HFFc6 (cell line): ENCODE measurements at regions not wholly inside any gene's neighbourhood (a gene's known extent, or its start where the extent isn't known, plus 50 kb on each side); places are given as distances from the start of the nearest gene placed in this dataset.
A peak's percentile ranks its signal among the peaks of the same experiment; 100 is the strongest.

ENCODE experiments used
- DNase-seq: peaks from one replicate; pipeline ENCODE4 v3.0.0-alpha.2; 2018
- H3K27ac Mint-ChIP-seq: 2 replicates; pipeline ENCODE4 v1.8.0; 2020; ENCODE audit warnings: mild to moderate bottlenecking, mixed read lengths
- H3K27me3 Mint-ChIP-seq: 2 replicates; pipeline ENCODE4 v1.8.0; 2021; ENCODE audit warnings: mild to moderate bottlenecking, moderate library complexity, mixed read lengths; ENCODE audit not compliant: insufficient read depth
- H3K36me3 Mint-ChIP-seq: 2 replicates; pipeline ENCODE4 v1.8.0; 2021; ENCODE audit warnings: low read depth, mixed read lengths
- H3K4me1 Mint-ChIP-seq: 2 replicates; pipeline ENCODE4 v1.8.0; 2020; ENCODE audit warnings: low read depth, mixed read lengths
- H3K4me3 Mint-ChIP-seq: 2 replicates; pipeline ENCODE4 v1.8.0; 2020; ENCODE audit warnings: mild to moderate bottlenecking, moderate library complexity, mixed read lengths
- H3K9me3 Mint-ChIP-seq: 2 replicates; pipeline ENCODE4 v1.8.0; 2020; ENCODE audit warnings: mild to moderate bottlenecking, mixed read lengths
- TF ChIP-seq, protein P1 (sequence below): fragments of 200-600 bp; sonication (generic); IDR thresholded peaks from 2 replicates; pipeline ENCODE4 v1.5.0; 2021; ENCODE audit warnings: antibody characterized with exemption, mild to moderate bottlenecking

DNA sequence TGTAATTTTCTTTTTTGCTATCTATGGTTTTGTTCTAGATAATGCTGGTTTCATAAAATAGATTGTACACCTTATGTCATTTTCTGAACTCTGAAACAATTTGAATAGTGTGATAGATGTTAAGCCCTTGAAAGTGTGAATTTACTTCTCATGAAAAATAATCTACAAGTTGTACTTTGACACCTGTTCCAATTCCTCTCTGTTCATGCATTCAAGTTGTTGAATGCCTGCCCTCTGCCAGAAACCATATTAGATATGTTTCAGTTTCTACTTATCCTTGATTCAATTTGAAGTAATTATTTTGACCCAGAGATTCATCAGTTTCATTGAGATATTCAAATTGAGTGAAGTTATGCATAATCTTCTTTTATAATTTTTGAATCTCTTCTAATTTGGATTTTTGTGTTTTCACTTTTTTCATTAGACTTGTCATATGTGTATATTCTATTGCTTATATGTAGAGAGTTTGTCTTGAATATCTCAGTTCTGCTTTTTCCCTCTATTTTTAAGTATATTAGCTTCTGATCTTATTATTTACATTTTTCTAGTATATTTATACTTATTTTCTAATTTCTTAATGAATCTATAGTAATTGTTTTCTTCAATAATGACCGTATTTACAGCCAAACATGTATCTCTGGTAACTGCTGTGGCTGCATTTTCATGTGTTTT is 143.3 kb upstream of the TACR1 start:
- Mint-ChIP-seq H3K36me3 (no peaks in the 10 kb centered on the region), H3K27me3 (peaks cover 20% of the 10 kb centered on the region), H3K27ac (no peak overlapping the region), H3K4me3 (no peak overlapping the region), H3K9me3 (no peaks in the 10 kb centered on the region), H3K4me1 (peaks cover 14% of the 10 kb centered on the region)
- no peak for DNase-seq
- TF ChIP-seq, protein P1, sequence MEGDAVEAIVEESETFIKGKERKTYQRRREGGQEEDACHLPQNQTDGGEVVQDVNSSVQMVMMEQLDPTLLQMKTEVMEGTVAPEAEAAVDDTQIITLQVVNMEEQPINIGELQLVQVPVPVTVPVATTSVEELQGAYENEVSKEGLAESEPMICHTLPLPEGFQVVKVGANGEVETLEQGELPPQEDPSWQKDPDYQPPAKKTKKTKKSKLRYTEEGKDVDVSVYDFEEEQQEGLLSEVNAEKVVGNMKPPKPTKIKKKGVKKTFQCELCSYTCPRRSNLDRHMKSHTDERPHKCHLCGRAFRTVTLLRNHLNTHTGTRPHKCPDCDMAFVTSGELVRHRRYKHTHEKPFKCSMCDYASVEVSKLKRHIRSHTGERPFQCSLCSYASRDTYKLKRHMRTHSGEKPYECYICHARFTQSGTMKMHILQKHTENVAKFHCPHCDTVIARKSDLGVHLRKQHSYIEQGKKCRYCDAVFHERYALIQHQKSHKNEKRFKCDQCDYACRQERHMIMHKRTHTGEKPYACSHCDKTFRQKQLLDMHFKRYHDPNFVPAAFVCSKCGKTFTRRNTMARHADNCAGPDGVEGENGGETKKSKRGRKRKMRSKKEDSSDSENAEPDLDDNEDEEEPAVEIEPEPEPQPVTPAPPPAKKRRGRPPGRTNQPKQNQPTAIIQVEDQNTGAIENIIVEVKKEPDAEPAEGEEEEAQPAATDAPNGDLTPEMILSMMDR, result no peak

DNA sequence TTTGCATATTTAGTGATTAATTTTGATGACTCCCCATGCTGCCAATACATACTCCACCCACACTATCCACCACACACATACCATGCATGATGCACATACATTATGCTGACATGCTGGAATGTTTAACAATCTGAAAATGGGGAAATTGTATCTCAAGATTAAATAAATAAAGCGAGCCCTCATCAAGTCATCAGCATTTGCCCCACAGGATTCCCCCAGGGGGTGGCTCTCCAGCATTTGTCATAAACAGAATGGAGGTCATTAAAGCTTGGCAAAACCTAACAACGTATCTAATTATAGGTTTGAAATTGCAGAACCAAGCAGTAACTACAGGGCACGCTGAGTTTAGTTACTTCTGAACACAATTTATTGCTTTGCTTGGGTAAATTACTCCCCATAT is 141.2 kb upstream of the TACR1 start:
- TF ChIP-seq, protein P1, result no peak
- H3K4me3 Mint-ChIP-seq, result no peak overlapping the region
- no peaks in the 10 kb centered on the region for H3K9me3 Mint-ChIP-seq
- H3K27me3 Mint-ChIP-seq, result peaks cover 16% of the 10 kb centered on the region
- no peaks in the 10 kb centered on the region for H3K36me3 Mint-ChIP-seq
- no peak overlapping the region for H3K27ac Mint-ChIP-seq
- peak; percentile 17 for DNase-seq
- peaks cover 14% of the 10 kb centered on the region for H3K4me1 Mint-ChIP-seq

DNA sequence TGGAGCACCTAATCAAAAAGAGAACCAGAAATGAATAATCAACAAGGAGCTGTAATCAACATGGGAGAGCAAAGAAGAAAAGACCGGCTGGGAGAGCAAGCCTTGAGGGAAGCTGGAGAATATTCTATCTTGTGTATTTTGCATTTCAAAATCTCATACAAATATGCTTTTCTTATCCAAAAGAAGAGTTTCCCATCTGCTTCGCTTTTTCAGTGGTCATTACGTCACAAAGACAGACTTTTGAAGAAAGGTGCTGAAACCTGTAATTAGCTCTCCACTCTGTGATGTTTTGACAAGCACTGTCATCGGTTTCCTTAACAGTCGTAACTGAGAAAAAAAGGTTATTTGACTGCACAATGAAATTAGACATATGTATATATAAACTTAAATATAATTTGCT is 139.1 kb upstream of the TACR1 start:
- TF ChIP-seq, protein P1, result no peak
- H3K4me3 Mint-ChIP-seq, result no peak overlapping the region

DNA sequence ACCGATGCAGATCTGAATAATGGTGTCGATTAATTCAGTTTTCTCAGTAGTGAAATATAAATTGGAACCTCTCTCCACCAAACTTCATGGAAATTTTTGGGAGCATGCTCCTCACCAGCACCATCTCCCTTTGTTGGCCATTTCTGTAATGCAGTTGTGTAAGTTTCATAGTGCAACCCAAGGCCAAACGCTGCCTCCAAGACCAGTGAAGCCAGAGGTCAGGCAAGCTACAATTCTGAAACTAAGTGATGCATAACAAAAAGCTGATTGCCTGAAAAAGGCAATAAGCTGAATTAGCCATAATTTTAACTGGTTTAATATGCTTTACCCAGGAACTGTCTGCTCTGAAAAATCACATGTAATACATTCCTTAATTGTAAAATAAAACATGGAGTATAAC is 138.3 kb upstream of the TACR1 start:
- Mint-ChIP-seq H3K27me3 (peaks cover 11% of the 10 kb centered on the region), H3K4me1 (peaks cover 14% of the 10 kb centered on the region), H3K9me3 (no peaks in the 10 kb centered on the region), H3K27ac (no peak overlapping the region), H3K36me3 (no peaks in the 10 kb centered on the region), H3K4me3 (no peak overlapping the region)
- no peak for DNase-seq
- TF ChIP-seq, protein P1, result no peak

More for the DNA sequence above, 139.1 kb upstream of the TACR1 start:
- peaks cover 14% of the 10 kb centered on the region for H3K4me1 Mint-ChIP-seq
- H3K27me3 Mint-ChIP-seq, result peaks cover 11% of the 10 kb centered on the region
- no peaks in the 10 kb centered on the region for H3K36me3 Mint-ChIP-seq
- H3K9me3 Mint-ChIP-seq, result no peaks in the 10 kb centered on the region
- no peak for DNase-seq
- no peak overlapping the region for H3K27ac Mint-ChIP-seq

DNA sequence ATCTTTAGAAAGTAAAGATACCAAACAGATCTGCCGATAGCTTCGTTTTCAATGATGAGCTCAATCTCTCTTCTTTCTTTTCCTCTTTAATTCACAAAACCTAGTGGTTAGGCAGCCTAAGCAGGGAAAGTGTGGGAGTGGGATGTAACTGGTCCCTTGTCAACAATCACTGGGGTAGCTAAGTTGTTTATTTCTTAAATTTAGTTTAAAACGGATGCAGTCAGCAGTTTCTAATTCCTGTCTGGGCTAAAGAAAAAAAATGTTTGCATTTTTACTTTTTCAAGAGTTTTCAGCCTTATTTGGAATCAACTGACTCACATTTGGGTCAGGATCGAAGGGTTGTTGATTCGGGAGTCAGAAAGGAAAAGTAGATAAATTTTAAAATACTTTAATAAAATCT is 137.7 kb upstream of the TACR1 start:
- DNase-seq, result no peak
- Mint-ChIP-seq H3K9me3 (no peaks in the 10 kb centered on the region), H3K4me1 (peaks cover 14% of the 10 kb centered on the region), H3K36me3 (no peaks in the 10 kb centered on the region), H3K4me3 (no peak overlapping the region), H3K27me3 (peaks cover 9% of the 10 kb centered on the region), H3K27ac (no peak overlapping the region)
- TF ChIP-seq, protein P1, result no peak
